Fibroblast of pulmonary artery (primary cell): ENCODE measurements at regions not wholly inside any gene's neighbourhood (a gene's known extent, or its start where the extent isn't known, plus 50 kb on each side); places are given as distances from the start of the nearest gene placed in this dataset.

Source experiments
- DNase-seq: peaks from one replicate; pipeline ENCODE4 v3.0.0-alpha.2; 2010; ENCODE audit warnings: low read depth
- H3K4me3 ChIP-seq: replicated peaks from 2 replicates; pipeline ENCODE4 v1.5.1; 2011; ENCODE audit warnings: low read depth, mild to moderate bottlenecking, control low read depth, low read length, moderate library complexity
- TF ChIP-seq, protein P1 (sequence below): IDR thresholded peaks from 2 replicates; pipeline ENCODE4 v1.5.1; 2011; ENCODE audit warnings: mild to moderate bottlenecking, control low read depth, low read length, inconsistent platforms; ENCODE audit errors: missing control alignments

DNA sequence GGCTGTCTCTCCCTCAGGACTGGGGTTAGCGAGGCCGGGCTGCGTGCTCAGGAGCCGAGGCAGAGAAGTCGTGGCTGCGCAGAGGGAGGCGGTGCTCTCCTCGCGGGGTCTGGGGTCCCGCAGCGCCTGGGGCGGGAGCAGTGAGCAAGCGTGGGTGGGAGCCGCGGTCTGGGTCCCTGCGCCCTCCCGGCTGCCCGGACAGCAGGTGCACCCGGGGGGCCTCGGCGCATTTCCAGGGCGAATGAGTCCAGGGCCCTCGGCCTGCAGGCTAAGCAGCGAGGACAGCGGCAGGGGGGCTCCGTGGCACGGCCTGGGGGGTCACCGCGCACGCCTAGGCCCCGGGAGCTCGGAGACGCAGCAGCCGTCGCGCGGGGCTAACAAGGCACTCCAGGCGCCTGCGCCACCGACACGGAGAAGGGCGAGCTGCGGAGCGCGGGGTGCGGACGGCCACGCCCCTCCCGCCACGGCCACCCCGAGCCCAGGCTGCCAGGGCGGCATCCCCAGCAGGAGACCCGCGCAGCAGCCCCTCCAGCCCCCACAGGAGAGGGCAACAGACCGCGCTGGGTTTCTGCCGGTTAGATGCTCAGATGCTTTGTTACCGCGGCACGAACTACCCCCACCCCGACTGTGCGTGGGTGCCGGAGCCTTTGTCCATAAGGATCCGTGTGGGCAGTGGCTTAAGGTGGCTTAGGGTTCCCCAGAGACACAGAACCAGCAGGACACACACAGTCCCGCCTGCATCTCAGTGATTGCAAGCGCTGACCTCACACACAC lies 117.7 kb upstream of the C14orf180 start:
- H3K4me3 ChIP-seq, result no peak overlapping the region
- DNase-seq, result no peak
- TF ChIP-seq, protein P1, sequence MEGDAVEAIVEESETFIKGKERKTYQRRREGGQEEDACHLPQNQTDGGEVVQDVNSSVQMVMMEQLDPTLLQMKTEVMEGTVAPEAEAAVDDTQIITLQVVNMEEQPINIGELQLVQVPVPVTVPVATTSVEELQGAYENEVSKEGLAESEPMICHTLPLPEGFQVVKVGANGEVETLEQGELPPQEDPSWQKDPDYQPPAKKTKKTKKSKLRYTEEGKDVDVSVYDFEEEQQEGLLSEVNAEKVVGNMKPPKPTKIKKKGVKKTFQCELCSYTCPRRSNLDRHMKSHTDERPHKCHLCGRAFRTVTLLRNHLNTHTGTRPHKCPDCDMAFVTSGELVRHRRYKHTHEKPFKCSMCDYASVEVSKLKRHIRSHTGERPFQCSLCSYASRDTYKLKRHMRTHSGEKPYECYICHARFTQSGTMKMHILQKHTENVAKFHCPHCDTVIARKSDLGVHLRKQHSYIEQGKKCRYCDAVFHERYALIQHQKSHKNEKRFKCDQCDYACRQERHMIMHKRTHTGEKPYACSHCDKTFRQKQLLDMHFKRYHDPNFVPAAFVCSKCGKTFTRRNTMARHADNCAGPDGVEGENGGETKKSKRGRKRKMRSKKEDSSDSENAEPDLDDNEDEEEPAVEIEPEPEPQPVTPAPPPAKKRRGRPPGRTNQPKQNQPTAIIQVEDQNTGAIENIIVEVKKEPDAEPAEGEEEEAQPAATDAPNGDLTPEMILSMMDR, result no peak

DNA sequence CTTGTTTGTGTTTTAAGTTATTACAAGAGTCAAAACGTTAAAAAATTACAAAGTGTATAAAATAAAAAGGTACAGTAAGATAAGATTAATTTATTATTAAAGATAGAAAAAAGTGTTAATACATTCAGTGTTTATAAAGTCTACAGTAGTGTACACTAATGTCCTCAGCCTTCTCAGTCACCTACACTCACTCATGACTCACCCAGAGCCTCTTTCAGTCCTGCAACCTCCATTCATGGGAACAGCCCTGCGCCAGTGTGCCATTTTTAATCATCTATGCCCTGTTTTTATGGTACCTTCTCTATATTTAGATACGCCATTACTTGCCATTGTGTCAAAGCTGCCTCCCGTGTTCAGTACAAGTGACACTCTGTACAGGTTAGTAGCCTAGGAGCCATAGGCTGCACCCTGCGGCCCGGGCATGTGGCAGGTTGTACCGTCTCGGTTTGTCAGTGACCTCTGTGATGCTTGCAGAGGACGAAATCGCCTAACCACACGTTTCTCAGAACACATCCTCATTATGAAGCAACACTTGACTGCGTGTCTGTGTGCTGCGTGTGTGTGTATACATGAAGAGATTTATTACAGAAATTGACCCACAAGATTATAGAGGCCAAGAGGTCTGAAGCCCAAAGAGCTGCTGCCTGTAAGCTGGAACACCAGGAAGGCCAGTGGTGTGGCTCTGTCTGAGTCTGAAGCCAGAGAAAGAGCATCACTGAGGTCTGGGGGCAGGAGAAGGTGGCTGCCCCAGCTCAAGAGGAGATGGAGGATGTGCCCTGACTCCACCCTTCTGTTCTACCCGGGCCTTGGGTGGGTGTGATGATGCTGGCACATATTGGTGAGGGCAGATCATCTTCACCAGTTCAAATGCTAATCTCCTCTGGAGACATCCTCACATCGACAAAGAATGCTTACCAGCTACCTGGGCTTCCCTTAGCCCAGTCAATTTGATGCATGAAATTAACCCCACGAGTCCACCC lies 116.6 kb upstream of the C14orf180 start:
- TF ChIP-seq, protein P1, result no peak
- H3K4me3 ChIP-seq, result no peak overlapping the region
- DNase-seq, result no peak

DNA sequence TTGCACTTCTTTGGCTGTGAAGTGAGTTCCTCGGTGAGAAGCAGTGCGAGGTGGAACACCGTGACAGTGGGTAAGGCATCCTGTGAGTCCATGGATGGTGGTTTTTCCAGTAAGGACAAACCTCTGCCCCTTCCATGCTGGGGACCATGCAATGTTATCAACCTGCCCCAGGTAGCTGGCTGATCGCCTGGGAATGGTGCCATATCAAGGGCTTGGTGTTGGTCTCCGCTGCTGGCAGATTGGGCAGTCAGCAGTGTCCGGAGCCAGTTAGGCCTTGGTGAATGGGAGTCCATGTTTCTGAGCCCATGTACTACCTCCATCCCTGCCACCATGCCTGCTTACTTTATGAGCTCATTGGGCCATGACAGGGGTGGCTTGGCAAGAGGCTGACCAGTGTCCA lies 114.7 kb upstream of the C14orf180 start:
- TF ChIP-seq, protein P1, result no peak
- no peak overlapping the region for H3K4me3 ChIP-seq
- no peak for DNase-seq

DNA sequence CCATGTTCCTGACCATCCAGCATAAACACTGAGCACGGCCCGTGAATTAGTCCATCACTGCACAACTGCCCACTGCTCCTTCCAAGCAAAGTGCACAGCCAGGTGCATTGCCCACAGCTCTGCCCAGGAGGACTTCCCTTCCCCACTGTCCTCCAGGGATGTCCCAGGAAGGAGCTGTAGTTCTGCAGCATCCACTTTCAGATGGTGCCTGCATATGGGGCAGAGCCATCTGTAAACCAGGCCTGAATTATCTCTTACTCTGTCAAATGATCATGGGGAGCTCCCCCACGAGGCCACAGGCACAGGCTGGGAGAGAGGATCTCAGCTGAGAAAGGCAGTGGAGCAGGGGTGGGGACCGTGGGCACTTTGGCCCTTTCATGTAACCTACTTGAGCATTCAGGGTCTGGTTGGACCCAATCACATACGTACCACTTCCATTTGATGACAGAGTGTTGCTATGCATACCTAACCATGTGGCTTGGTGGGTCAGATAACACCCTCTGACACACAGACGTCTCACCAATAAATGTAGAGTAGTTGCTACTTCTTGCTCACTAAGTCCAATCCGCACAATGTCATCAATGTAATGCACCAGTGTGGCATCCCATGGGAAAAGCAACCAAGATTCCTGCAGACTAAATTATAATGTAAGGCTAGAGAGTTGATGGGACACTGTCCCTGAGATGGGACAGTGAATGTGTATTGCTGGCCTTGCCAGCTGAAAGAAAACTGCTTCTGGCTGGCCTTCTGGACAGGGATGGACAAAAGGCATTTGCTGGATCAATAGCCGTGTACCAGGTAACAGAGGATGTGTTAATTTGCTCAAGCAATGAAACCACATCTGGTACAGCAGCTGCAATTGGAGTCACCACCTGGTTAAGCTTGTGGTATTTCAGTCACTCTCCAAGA lies 113.8 kb upstream of the C14orf180 start:
- DNase-seq, result no peak
- TF ChIP-seq, protein P1, result no peak
- H3K4me3 ChIP-seq, result no peak overlapping the region

- TF ChIP-seq, protein P1, result no peak
- no peak for DNase-seq
These were observed 112.3 kb upstream of the C14orf180 start for GRCh38 chr14:104467236-104467635.

GRCh38 chr14:104467641-104468040 lies 111.9 kb upstream of the C14orf180 start:
- DNase-seq, result no peak
- H3K4me3 ChIP-seq, result no peak overlapping the region
- TF ChIP-seq, protein P1, result no peak

More at GRCh38 chr14:104467236-104467635, 112.3 kb upstream of the C14orf180 start:
- no peak overlapping the region for H3K4me3 ChIP-seq
